ENCODE measurements at regions not wholly inside any gene's neighbourhood (a gene's known extent, or its start where the extent isn't known, plus 50 kb on each side); places are given as distances from the start of the nearest gene placed in this dataset.

DNA sequence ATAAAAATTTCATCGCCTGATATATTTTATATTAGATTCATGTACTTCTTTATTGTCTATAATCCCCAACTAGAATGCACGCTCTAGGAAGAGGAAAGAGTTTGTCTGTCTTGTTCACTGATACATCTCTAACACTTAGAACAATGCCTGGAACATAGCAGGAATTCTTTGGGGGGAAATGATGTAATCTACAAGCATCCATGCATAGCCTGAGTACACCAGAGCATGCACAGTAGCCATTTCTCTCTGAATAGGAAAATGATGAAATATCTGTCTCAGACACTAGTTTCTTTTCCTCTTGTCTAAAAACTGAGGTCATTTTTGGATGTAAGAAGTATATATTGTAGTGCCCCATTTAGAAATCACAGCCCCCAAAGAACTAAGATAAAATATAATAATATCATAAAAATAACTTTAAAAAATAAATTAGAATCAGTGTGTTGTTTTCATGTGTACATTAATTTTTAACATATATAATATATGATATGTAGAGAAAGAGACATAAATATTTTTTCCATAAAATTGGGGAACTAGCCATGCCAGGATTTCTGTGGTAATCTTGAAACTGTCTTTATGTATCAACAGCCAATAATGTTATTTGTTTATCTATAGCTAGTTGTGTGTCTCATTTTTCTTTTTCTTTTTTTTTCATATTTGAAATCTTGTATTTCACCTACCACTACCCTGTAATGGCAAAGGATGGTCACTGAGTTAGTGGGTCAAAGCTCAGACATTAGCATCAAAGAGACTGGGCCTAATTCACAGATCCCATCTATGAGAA is 155.6 kb upstream of the TMCC3 start:
- Histone ChIP-seq H3K36me3 (no peaks in the 10 kb centered on the region), H3K27me3 (no peaks in the 10 kb centered on the region), H3K9me3 (peaks cover 0 to 4% (median 2%) of the 10 kb centered on the region in 4 donors), H3K27ac (replicated peaks in 1 of 4) (no peak overlapping the region), H3K4me3 (no peak overlapping the region), H3K4me1 (peaks cover 0 to 13% (median 5%) of the 10 kb centered on the region in 4 donors)
- no peak for DNase-seq (ENCODE audit: extremely low spot score)
- TF ChIP-seq POLR2A (IDR thresholded peaks at IDR 0.05; ENCODE audit: low read depth) (no peak), POLR2AphosphoS5 (IDR thresholded peaks at IDR 0.05) (peak in 1 of 2 donors; percentile 57)
- 74% methylated on average over 2 of the region's 2 CpGs for WGBS
- intact Hi-C loops (cut with DNase I): no loop called here

GRCh38 chr12:94803939-94804338 is 153.6 kb upstream of the TMCC3 start:
- 67% methylated on average over 4 of the region's 4 CpGs for WGBS
- DNase-seq (ENCODE audit: extremely low spot score): no peak
- H3K4me3 ChIP-seq: no peak overlapping the region
- no peaks in the 10 kb centered on the region for H3K36me3 ChIP-seq
- H3K27ac ChIP-seq (replicated peaks in 1 of 4): no peak overlapping the region
- H3K9me3 ChIP-seq: no peaks in the 10 kb centered on the region
- no peaks in the 10 kb centered on the region for H3K27me3 ChIP-seq
- TF ChIP-seq CTCF (IDR thresholded peaks at IDR 0.05) (no peak), POLR2A (IDR thresholded peaks at IDR 0.05; ENCODE audit: low read depth) (no peak), POLR2AphosphoS5 (IDR thresholded peaks at IDR 0.05) (no peak), EP300 (IDR thresholded peaks at IDR 0.05) (no peak)
- intact Hi-C loops (cut with DNase I): no loop called here
- peaks cover 0 to 13% (median 5%) of the 10 kb centered on the region in 4 donors for H3K4me1 ChIP-seq

DNA sequence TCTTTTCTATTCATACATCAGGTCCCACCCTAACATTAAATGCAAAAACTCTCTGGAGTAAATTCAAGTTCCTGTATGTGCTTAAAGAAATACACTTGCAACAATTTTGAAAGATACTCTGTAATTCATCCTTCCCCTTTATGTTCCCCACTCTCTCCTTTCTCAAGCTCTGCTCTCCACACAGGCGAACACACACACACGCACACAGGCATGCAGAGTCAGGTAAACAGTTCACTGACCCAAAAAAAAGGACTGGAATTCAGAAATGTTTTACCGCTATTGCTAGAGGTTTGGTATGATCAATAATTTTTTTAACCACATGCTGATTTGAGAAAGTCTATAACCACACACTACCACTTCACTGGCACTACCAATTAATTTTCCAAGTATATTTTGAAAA is 152.4 kb upstream of the TMCC3 start:
- H3K27ac ChIP-seq (replicated peaks in 1 of 4): no peak overlapping the region
- no peak for DNase-seq (ENCODE audit: extremely low spot score)
- no peaks in the 10 kb centered on the region for H3K27me3 ChIP-seq
- H3K4me3 ChIP-seq: no peak overlapping the region
- TF ChIP-seq CTCF (IDR thresholded peaks at IDR 0.05) (no peak), EP300 (IDR thresholded peaks at IDR 0.05) (no peak), POLR2A (IDR thresholded peaks at IDR 0.05; ENCODE audit: low read depth) (no peak), POLR2AphosphoS5 (IDR thresholded peaks at IDR 0.05) (no peak)
- WGBS: 85% methylated on average over 3 of the region's 3 CpGs
- intact Hi-C loops (cut with DNase I): no loop called here
- H3K9me3 ChIP-seq: no peaks in the 10 kb centered on the region
- H3K4me1 ChIP-seq: peaks cover 0 to 13% (median 5%) of the 10 kb centered on the region in 4 donors
- no peaks in the 10 kb centered on the region for H3K36me3 ChIP-seq

DNA sequence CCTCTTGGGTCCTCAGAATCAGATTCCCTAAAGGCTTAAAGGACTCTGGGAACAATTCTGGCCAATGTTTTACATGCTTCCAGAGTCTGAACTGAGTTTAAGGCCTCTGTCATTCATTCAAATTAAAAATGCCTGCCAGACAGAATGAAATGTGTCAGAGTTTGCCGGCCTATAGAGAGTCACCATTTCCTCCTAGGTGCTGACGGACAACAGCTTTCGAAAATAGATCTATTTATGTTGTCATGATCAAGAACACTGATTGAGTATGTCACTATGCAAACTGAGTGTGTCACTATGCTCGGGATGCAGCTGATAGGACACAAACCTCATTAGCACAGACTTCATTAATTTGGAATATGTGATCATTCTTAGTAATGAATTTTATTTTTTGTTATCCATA is 151.4 kb upstream of the TMCC3 start:
- DNase-seq (ENCODE audit: extremely low spot score): no peak

More for the DNA sequence above, 151.4 kb upstream of the TMCC3 start:
- intact Hi-C loops (cut with DNase I): no loop called here
- H3K9me3 ChIP-seq: no peaks in the 10 kb centered on the region
- H3K4me1 ChIP-seq: peaks cover 0 to 13% (median 5%) of the 10 kb centered on the region in 4 donors
- no peaks in the 10 kb centered on the region for H3K27me3 ChIP-seq
- H3K36me3 ChIP-seq: no peaks in the 10 kb centered on the region
- WGBS: 91% methylated on average over 4 of the region's 4 CpGs
- no peak overlapping the region for H3K27ac ChIP-seq (replicated peaks in 1 of 4)
- TF ChIP-seq POLR2A (IDR thresholded peaks at IDR 0.05; ENCODE audit: low read depth): no peak
- no peak for TF ChIP-seq CTCF (IDR thresholded peaks at IDR 0.05)
- no peak for TF ChIP-seq EP300 (IDR thresholded peaks at IDR 0.05)
- TF ChIP-seq POLR2AphosphoS5 (IDR thresholded peaks at IDR 0.05): no peak
- no peak overlapping the region for H3K4me3 ChIP-seq

Measured in esophagus muscularis mucosa (tissue), 4 donors.